GM13976 (cell line): ENCODE measurements at regions not wholly inside any gene's neighbourhood (a gene's known extent, or its start where the extent isn't known, plus 50 kb on each side); places are given as distances from the start of the nearest gene placed in this dataset.

Experiments used
- DNase-seq: peaks from one replicate; pipeline ENCODE4 v3.0.0; 2012; ENCODE audit warnings: low spot score
- CTCF ChIP-seq: IDR thresholded peaks from 2 replicates; pipeline ENCODE4 v1.5.1; 2012; ENCODE audit warnings: borderline replicate concordance, mild to moderate bottlenecking; ENCODE audit not compliant: insufficient read depth; ENCODE audit errors: extremely low read depth, missing control alignments, control extremely low read depth
- in situ Hi-C: fragments of 300-500 bp; cut with MboI; formaldehyde crosslinking; loops from one replicate; pipeline ENCODE4 v1.12.0; 2022; ENCODE audit warnings: low sequenced_read_pairs, mixed read lengths, inconsistent platforms; ENCODE audit not compliant: unreplicated experiment

- TF ChIP-seq CTCF: no peak
- DNase-seq: no peak
- in situ Hi-C loops: no loop called here
Measured at GRCh38 chr13:34044660-34045080, 226.7 kb downstream of the RFC3 start.

DNA sequence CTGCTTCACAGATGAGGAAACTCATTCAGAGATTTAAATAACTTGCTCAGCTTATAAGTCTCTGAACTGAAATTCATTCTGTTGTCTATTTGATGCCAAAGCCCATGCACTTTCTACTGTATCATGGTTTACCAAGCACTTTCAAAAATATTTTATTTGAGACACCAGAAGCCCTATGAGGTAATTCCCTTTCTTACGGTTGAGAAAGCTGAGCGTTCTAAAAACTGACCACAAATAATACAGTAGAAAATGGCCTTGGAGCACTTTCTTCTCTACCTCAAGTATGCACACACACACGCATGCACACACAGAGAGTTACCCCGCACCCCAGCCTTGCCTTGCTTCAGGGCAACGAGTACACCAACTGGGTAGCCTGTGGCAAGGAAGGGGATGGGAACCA lies 228.5 kb downstream of the RFC3 start:
- no peak for DNase-seq
- TF ChIP-seq CTCF: no peak
- in situ Hi-C loops: no loop called here

GRCh38 chr13:34048652-34049051 lies 230.7 kb downstream of the RFC3 start:
- TF ChIP-seq CTCF: no peak
- no peak for DNase-seq
- in situ Hi-C loops: no loop called here

- no peak for TF ChIP-seq CTCF
- in situ Hi-C loops: no loop called here
- no peak for DNase-seq
Measured at GRCh38 chr13:34056733-34057258, 238.8 kb downstream of the RFC3 start.

GRCh38 chr13:34064456-34065205 lies 246.7 kb downstream of the RFC3 start:
- in situ Hi-C loops: no loop called here
- no peak for TF ChIP-seq CTCF
- no peak for DNase-seq

- in situ Hi-C loops: no loop called here
- DNase-seq: no peak
- no peak for TF ChIP-seq CTCF
Measured at GRCh38 chr13:34065928-34066327, 248.0 kb downstream of the RFC3 start.
